H1 (cell line): ENCODE measurements at regions not wholly inside any gene's neighbourhood (a gene's known extent, or its start where the extent isn't known, plus 50 kb on each side); places are given as distances from the start of the nearest gene placed in this dataset.

Experiments
- CTCF ChIA-PET: fragments of 300-600 bp; sonication (Branson Sonifier 250); formaldehyde crosslinking; loops from one replicate; lab custom pipeline; 2021; ENCODE audit not compliant: partially characterized antibody; lab: Charles Lee
- POLR2A ChIA-PET: fragments of 300-600 bp; sonication (Branson Sonifier 250); formaldehyde crosslinking; loops from one replicate; lab custom pipeline; 2021; ENCODE audit warnings: inconsistent platforms; ENCODE audit not compliant: partially characterized antibody; lab: Charles Lee
- DNase-seq, 2 experiments: peaks; one replicate each; pipeline versions ENCODE4 v3.0.0 to v3.0.0-alpha.2; 2010 to 2022; ENCODE audit warnings: low spot score in 2 of 2, low read depth in 1 of 2, mixed read lengths in 1 of 2
- FAIRE-seq: peaks from 2 replicates; lab custom pipeline; 2011; peaks lifted over from hg19 to GRCh38; lab: Jason Lieb, UNC
- H2AFZ ChIP-seq: 2 replicates; pipeline ENCODE4 v1.8.1; 2012; ENCODE audit warnings: low read length, inconsistent platforms
- H2AK5ac ChIP-seq: 2 replicates; pipeline ENCODE4 v1.6.1; 2013; ENCODE audit warnings: low read depth, low read length
- H2BK120ac ChIP-seq: replicated peaks from 2 replicates; pipeline ENCODE3; 2013; ENCODE audit warnings: low read depth, low read length, inconsistent platforms
- H2BK12ac ChIP-seq: 2 replicates; pipeline ENCODE4 v1.6.1; 2013; ENCODE audit warnings: low read depth, low read length
- H2BK15ac ChIP-seq: 2 replicates; pipeline ENCODE4 v1.6.1; 2013; ENCODE audit warnings: low read length
- H2BK20ac ChIP-seq: 2 replicates; pipeline ENCODE4 v1.6.1; 2013; ENCODE audit warnings: low read length
- H2BK5ac ChIP-seq: 2 replicates; pipeline ENCODE4 v1.6.1; 2013; ENCODE audit warnings: low read depth, low read length
- H3K14ac ChIP-seq: 2 replicates; pipeline ENCODE4 v1.6.1; 2013; ENCODE audit warnings: inconsistent platforms; ENCODE audit not compliant: insufficient read length
- H3K18ac ChIP-seq: 2 replicates; pipeline ENCODE4 v1.6.1; 2013; ENCODE audit warnings: low read length; ENCODE audit errors: extremely low read depth
- H3K23ac ChIP-seq: 2 replicates; pipeline ENCODE4 v1.6.1; 2013; ENCODE audit warnings: inconsistent platforms; ENCODE audit not compliant: insufficient read length
- H3K23me2 ChIP-seq: 2 replicates; pipeline ENCODE4 v1.6.1; 2013; ENCODE audit warnings: low read depth, low read length
- H3K27ac ChIP-seq: 2 replicates; pipeline ENCODE4 v1.6.1; 2011; ENCODE audit warnings: low read depth, low read length, inconsistent platforms
- H3K27me3 ChIP-seq, 4 experiments: replicated peaks in 1 of 4; 1 replicate in 1 of 4; 2 replicates in 3 of 4; pipeline versions ENCODE4 v1.6.1 to v1.8.1; 2011 to 2013; ENCODE audit warnings: low read length in 3 of 4, mild to moderate bottlenecking in 3 of 4, inconsistent platforms in 2 of 4, mixed read lengths in 2 of 4, moderate library complexity in 1 of 4; ENCODE audit not compliant: control insufficient read depth in 3 of 4, insufficient read depth in 3 of 4; ENCODE audit errors: extremely low read depth in 1 of 4
- H3K36me3 ChIP-seq, 4 experiments: 2 replicates each; pipeline versions ENCODE4 v1.6.1 to v1.8.1; 2011 to 2013; ENCODE audit warnings: mild to moderate bottlenecking in 4 of 4, low read length in 3 of 4, moderate library complexity in 2 of 4, control low read depth in 1 of 4, inconsistent platforms in 1 of 4; ENCODE audit not compliant: insufficient read depth in 4 of 4, control insufficient read depth in 2 of 4
- H3K4ac ChIP-seq: replicated peaks from 2 replicates; pipeline ENCODE3; 2013; ENCODE audit warnings: low read length, low read depth, mixed read lengths, inconsistent platforms; ENCODE audit not compliant: insufficient read length
- H3K4me1 ChIP-seq, 4 experiments: replicated peaks in 1 of 4; 1 replicate in 1 of 4; 2 replicates in 3 of 4; pipeline versions ENCODE4 v1.6.1 to v1.8.1; 2011 to 2013; ENCODE audit warnings: low read length in 3 of 4, inconsistent platforms in 2 of 4, mixed read lengths in 1 of 4; ENCODE audit not compliant: insufficient read depth in 4 of 4, control insufficient read depth in 3 of 4
- H3K4me2 ChIP-seq, 2 experiments: 2 replicates each; pipeline versions ENCODE4 v1.6.1 to v1.8.1; 2011 to 2013; ENCODE audit warnings: low read depth in 2 of 2, low read length in 2 of 2, control low read depth in 1 of 2, inconsistent platforms in 1 of 2, mild to moderate bottlenecking in 1 of 2; ENCODE audit not compliant: insufficient read depth in 1 of 2
- H3K4me3 ChIP-seq, 4 experiments: fragments of 200-600, 300-600 bp in 1 of 4; sonication (generic), shearing (Covaris generic), sonication (Bioruptor Twin) in 1 of 4; 2 replicates each; pipeline versions ENCODE4 v1.5.1 to v1.8.1; 2011 to 2016; ENCODE audit warnings: low read length in 4 of 4, low read depth in 3 of 4, control low read depth in 2 of 4, inconsistent platforms in 2 of 4, mild to moderate bottlenecking in 2 of 4, mixed read lengths in 1 of 4, moderate library complexity in 1 of 4; ENCODE audit not compliant: insufficient read depth in 2 of 4; ENCODE audit errors: extremely low read depth in 1 of 4
- H3K56ac ChIP-seq: replicated peaks from 2 replicates; pipeline ENCODE3; 2013; ENCODE audit warnings: low read depth, mild to moderate bottlenecking, mixed read lengths, low read length, inconsistent platforms; ENCODE audit not compliant: insufficient read length
- H3K79me1 ChIP-seq: 2 replicates; pipeline ENCODE4 v1.6.1; 2013; ENCODE audit warnings: low read depth, low read length, control low read depth
- H3K79me2 ChIP-seq, 2 experiments: 2 replicates each; pipeline versions ENCODE4 v1.6.1 to v1.8.1; 2012 to 2013; ENCODE audit warnings: low read length in 2 of 2, mild to moderate bottlenecking in 2 of 2, inconsistent platforms in 1 of 2; ENCODE audit not compliant: insufficient read depth in 2 of 2, control insufficient read depth in 1 of 2
- H3K9ac ChIP-seq, 4 experiments: replicated peaks in 1 of 4; 1 replicate in 1 of 4; 2 replicates in 3 of 4; pipeline versions ENCODE4 v1.6.1 to v1.8.1; 2011 to 2013; ENCODE audit warnings: low read depth in 3 of 4, low read length in 3 of 4, control low read depth in 2 of 4, mild to moderate bottlenecking in 2 of 4, moderate library complexity in 2 of 4, inconsistent platforms in 1 of 4; ENCODE audit errors: extremely low read depth in 1 of 4
- H3K9me3 ChIP-seq, 2 experiments: 2 replicates each; pipeline versions ENCODE4 v1.6.1 to v1.8.1; 2012 to 2013; ENCODE audit warnings: mild to moderate bottlenecking in 2 of 2, moderate library complexity in 2 of 2, control low read depth in 1 of 2, inconsistent platforms in 1 of 2, low read depth in 1 of 2, low read length in 1 of 2, mixed read lengths in 1 of 2; ENCODE audit not compliant: insufficient read depth in 2 of 2
- H4K20me1 ChIP-seq, 2 experiments: replicated peaks in 1 of 2; 2 replicates each; pipeline versions ENCODE3 to v1.8.1; 2011 to 2013; ENCODE audit warnings: inconsistent platforms in 2 of 2, low read length in 2 of 2, mild to moderate bottlenecking in 1 of 2; ENCODE audit not compliant: insufficient read depth in 2 of 2, control insufficient read depth in 1 of 2
- H4K5ac ChIP-seq: 2 replicates; pipeline ENCODE4 v1.6.1; 2013; ENCODE audit warnings: low read length, low read depth, mixed read lengths, inconsistent platforms; ENCODE audit not compliant: insufficient read length
- H4K8ac ChIP-seq: 2 replicates; pipeline ENCODE4 v1.8.0; 2013; ENCODE audit warnings: mild to moderate bottlenecking, moderate library complexity, low read length, inconsistent platforms; ENCODE audit not compliant: insufficient read depth; ENCODE audit errors: extremely low read depth
- H4K91ac ChIP-seq: replicated peaks from 2 replicates; pipeline ENCODE3; 2013; ENCODE audit warnings: low read length, mixed read lengths, inconsistent platforms; ENCODE audit not compliant: insufficient read length
- ATF3 ChIP-seq: IDR thresholded peaks from 2 replicates; pipeline ENCODE4 v1.6.1; 2011; ENCODE audit warnings: low read depth, mild to moderate bottlenecking, low read length; ENCODE audit not compliant: insufficient read depth
- EGR1 ChIP-seq: IDR thresholded peaks from 2 replicates; pipeline ENCODE4 v1.6.1; 2011; ENCODE audit warnings: low read depth, low read length, borderline replicate concordance
- EP300 ChIP-seq, 2 experiments: IDR thresholded peaks; 1 replicate in 1 of 2; 2 replicates in 1 of 2; pipeline ENCODE4 v1.6.1; 2011 to 2012; ENCODE audit warnings: low read depth in 2 of 2, low read length in 2 of 2, mild to moderate bottlenecking in 2 of 2, borderline replicate concordance in 1 of 2, inconsistent platforms in 1 of 2, moderate library complexity in 1 of 2
- GABPA ChIP-seq: IDR thresholded peaks from 2 replicates; pipeline ENCODE4 v1.6.1; 2011; ENCODE audit warnings: mild to moderate bottlenecking, low read length, moderate library complexity, borderline replicate concordance; ENCODE audit not compliant: insufficient read depth
- KDM1A ChIP-seq: fragments of 200-600, 300-600 bp; sonication (generic); IDR thresholded peaks from 2 replicates; pipeline ENCODE4 v1.7.1; 2016; ENCODE audit warnings: mild to moderate bottlenecking, low read length, borderline replicate concordance
- KDM5A ChIP-seq: fragments of 200-600 bp; IDR thresholded peaks from 2 replicates; pipeline ENCODE4 v1.7.1; 2012; ENCODE audit warnings: mild to moderate bottlenecking, low read length, inconsistent platforms, mixed read lengths
- PHF8 ChIP-seq: fragments of 200-600 bp; sonication (generic); conservative IDR thresholded peaks from 2 replicates; pipeline ENCODE4 v1.7.1; 2012; ENCODE audit warnings: low read depth, mild to moderate bottlenecking, inconsistent platforms, low read length, moderate library complexity
- POLR2AphosphoS5 ChIP-seq: IDR thresholded peaks from 2 replicates; pipeline ENCODE4 v1.6.1; 2011; ENCODE audit warnings: low read depth, low read length
- SIN3A ChIP-seq, 2 experiments: IDR thresholded peaks in 1 of 2; conservative IDR thresholded peaks in 1 of 2; 2 replicates each; pipeline ENCODE4 v1.6.1; 2011 to 2012; ENCODE audit warnings: low read length in 2 of 2, improper control_type of control experiment in 1 of 2, low read depth in 1 of 2, mild to moderate bottlenecking in 1 of 2
- SIRT6 ChIP-seq: IDR thresholded peaks from one replicate; pipeline ENCODE4 v1.7.1; 2012; ENCODE audit warnings: low read length, inconsistent platforms
- TCF12 ChIP-seq: IDR thresholded peaks from 2 replicates; pipeline ENCODE4 v1.6.1; 2011; ENCODE audit warnings: low read depth, mild to moderate bottlenecking, low read length
- USF2 ChIP-seq: IDR thresholded peaks from 2 replicates; pipeline ENCODE4 v1.6.1; 2011; ENCODE audit warnings: low read length, improper control_type of control experiment
- WGBS, 2 experiments: shearing (Covaris generic) in 1 of 2; methylation state at CpG; one replicate each; pipeline versions ENCODE4 v1.1.6 to v1.1.7; 2013 to 2015; ENCODE audit warnings: low lambda C conversion rate in 2 of 2, mixed read lengths in 2 of 2, inconsistent platforms in 1 of 2, low coverage in 1 of 2, missing lambda C conversion rate in 1 of 2; ENCODE audit not compliant: insufficient replicate concordance in 2 of 2, insufficient coverage in 1 of 2, insufficient read length in 1 of 2; ENCODE audit errors: extremely low coverage in 1 of 2, missing lambda C conversion rate in 1 of 2; 5-methylcytosine and 5-hydroxymethylcytosine counted together

- H2BK5ac ChIP-seq = no peak overlapping the region
- H3K27ac ChIP-seq = no peak overlapping the region
- H3K23me2 ChIP-seq = no peaks in the 10 kb centered on the region; the same call in 1 of the 2 replicates
- H2BK15ac ChIP-seq = no peak overlapping the region
- H3K14ac ChIP-seq = no peak overlapping the region
- H3K4me1 ChIP-seq = 0 out of 7 replicates have a peak, but pooled peaks cover 0 to 1% (median 0%) of the 10 kb centered on the region in 4 experiments
- H3K4ac ChIP-seq = no peak overlapping the region
- no peak overlapping the region for H2BK12ac ChIP-seq
- 63% methylated on average over 1 of the region's 1 CpG; no CpG with 5 or more reads in 1 of the 2 experiments for WGBS, 2 experiments
- H4K5ac ChIP-seq = no peak overlapping the region
- H3K9me3 ChIP-seq = no peaks in the 10 kb centered on the region
- H3K18ac ChIP-seq = no peak overlapping the region
- no peak overlapping the region for H2AFZ ChIP-seq
- H3K9ac ChIP-seq = no peak overlapping the region
- H3K23ac ChIP-seq = no peak overlapping the region
- H2BK120ac ChIP-seq = no peak overlapping the region
- H3K79me2 ChIP-seq = no peaks in the 10 kb centered on the region
- H3K56ac ChIP-seq = no peak overlapping the region
- no peaks in the 10 kb centered on the region for H3K36me3 ChIP-seq
- FAIRE-seq (no peak), DNase-seq (no peak)
- H2AK5ac ChIP-seq = no peak overlapping the region
- H3K79me1 ChIP-seq = no peaks in the 10 kb centered on the region
- H4K91ac ChIP-seq = no peak overlapping the region
- H3K27me3 ChIP-seq = 0 out of 7 replicates have a peak, but pooled peaks cover 0 to 3% (median 0%) of the 10 kb centered on the region in 4 experiments
- no peak overlapping the region for H3K4me2 ChIP-seq
- no peak overlapping the region for H2BK20ac ChIP-seq
- no peak overlapping the region for H4K8ac ChIP-seq
- POLR2A ChIA-PET = interaction anchor here (0.7 kb wide), 1 partner anchor 97 kb away, joined by 3 read pairs; no protein-coding TSS in a partner anchor
- H4K20me1 ChIP-seq = no peaks in the 10 kb centered on the region
- no peak overlapping the region for H3K4me3 ChIP-seq
- CTCF ChIA-PET = interaction anchor here (0.8 to 7.3 kb wide), 12 partner anchors 8 to 1028 kb away, joined by 3 to 91 read pairs (median 4); no protein-coding TSS in a partner anchor
- TF ChIP-seq ATF3 (no peak), USF2 (no peak), SIRT6 (no peak), PHF8 (no peak), SIN3A (conservative IDR thresholded peaks at IDR 0.05 in 1 of 2, IDR thresholded peaks at IDR 0.05 in 1 of 2; ENCODE audit: low read depth in 1 of 2, low read length in 2 of 2) (no peak), EGR1 (no peak), KDM5A (no peak), EP300 (IDR thresholded peaks at IDR 0.05; ENCODE audit: borderline replicate concordance in 1 of 2, low read depth in 2 of 2, low read length in 2 of 2) (no peak), GABPA (no peak), KDM1A (no peak), POLR2AphosphoS5 (no peak), TCF12 (no peak)
Observed at GRCh38 chr2:217715484-217715883, 287.3 kb downstream of the TNS1 start.
